ENCODE measurements at regions not wholly inside any gene's neighbourhood (a gene's known extent, or its start where the extent isn't known, plus 50 kb on each side); places are given as distances from the start of the nearest gene placed in this dataset.

GRCh38 chr10:71144824-71145223 lies 67.5 kb upstream of the UNC5B start:
- Histone ChIP-seq H3K27me3 (ENCODE audit: insufficient read depth, low read depth) (peaks cover 91% of the 10 kb centered on the region), H3F3A (ENCODE audit: insufficient read depth, low read depth) (no peaks in the 10 kb centered on the region), H3K9me3 (ENCODE audit: insufficient read depth, low read depth) (no peaks in the 10 kb centered on the region), H3K27ac (no peak overlapping the region), H3K4me1 (replicated peaks; ENCODE audit: insufficient read depth) (no peaks in the 10 kb centered on the region), H3K9me2 (ENCODE audit: insufficient read depth) (no peaks in the 10 kb centered on the region), H2AFZ (no peak overlapping the region), H3K36me3 (ENCODE audit: low read depth) (no peaks in the 10 kb centered on the region), H3K79me2 (ENCODE audit: low read depth) (no peaks in the 10 kb centered on the region), H3K4me3 (no peak overlapping the region), H3K4me2 (no peak overlapping the region), H4K20me1 (ENCODE audit: insufficient read depth) (no peaks in the 10 kb centered on the region)
- no TSS peak for BruUV-seq (replicated peaks)
- ChIA-PET CTCF (no interaction called here), POLR2A (ENCODE audit: unreplicated experiment) (no interaction called here)
- no peak for TF ChIP-seq CTCF (conservative IDR thresholded peaks at IDR 0.05)
- TF ChIP-seq EZH2 (IDR thresholded peaks at IDR 0.05; ENCODE audit: low read depth), result no peak
- intact Hi-C loops (cut with micrococcal nuclease; ENCODE audit: unreplicated experiment), result no loop called here
- no peak for DNase-seq

- TF ChIP-seq EZH2 (IDR thresholded peaks at IDR 0.05; ENCODE audit: low read depth) (no peak), CTCF (conservative IDR thresholded peaks at IDR 0.05) (no peak)
- no peak overlapping the region for H2AFZ ChIP-seq
- no peak for DNase-seq
- BruUV-seq (replicated peaks), result no TSS peak
- no peaks in the 10 kb centered on the region for H3K9me3 ChIP-seq (ENCODE audit: insufficient read depth, low read depth)
- intact Hi-C loops (cut with micrococcal nuclease; ENCODE audit: unreplicated experiment), result no loop called here
- H3F3A ChIP-seq (ENCODE audit: insufficient read depth, low read depth), result no peaks in the 10 kb centered on the region
- H3K36me3 ChIP-seq (ENCODE audit: low read depth), result no peaks in the 10 kb centered on the region
- ChIA-PET POLR2A (ENCODE audit: unreplicated experiment) (no interaction called here), CTCF (no interaction called here)
- no peak overlapping the region for H3K4me3 ChIP-seq
- H4K20me1 ChIP-seq (ENCODE audit: insufficient read depth), result no peaks in the 10 kb centered on the region
- H3K79me2 ChIP-seq (ENCODE audit: low read depth), result no peaks in the 10 kb centered on the region
- peaks cover 88% of the 10 kb centered on the region for H3K27me3 ChIP-seq (ENCODE audit: insufficient read depth, low read depth)
- H3K4me2 ChIP-seq, result no peak overlapping the region
- H3K9me2 ChIP-seq (ENCODE audit: insufficient read depth), result no peaks in the 10 kb centered on the region
- no peak overlapping the region for H3K27ac ChIP-seq
- H3K4me1 ChIP-seq (replicated peaks; ENCODE audit: insufficient read depth), result no peaks in the 10 kb centered on the region
Measured at GRCh38 chr10:71145352-71145945, 66.9 kb upstream of the UNC5B start.

GRCh38 chr10:71150796-71151195 lies 61.6 kb upstream of the UNC5B start:
- H3K27me3 ChIP-seq (ENCODE audit: insufficient read depth, low read depth), result peaks cover 75% of the 10 kb centered on the region
- no TSS peak for BruUV-seq (replicated peaks)
- H3K4me2 ChIP-seq, result no peak overlapping the region
- no peaks in the 10 kb centered on the region for H3K9me3 ChIP-seq (ENCODE audit: insufficient read depth, low read depth)
- TF ChIP-seq EZH2 (IDR thresholded peaks at IDR 0.05; ENCODE audit: low read depth) (no peak), CTCF (conservative IDR thresholded peaks at IDR 0.05) (no peak)
- no peaks in the 10 kb centered on the region for H3K36me3 ChIP-seq (ENCODE audit: low read depth)
- H2AFZ ChIP-seq, result no peak overlapping the region
- no peaks in the 10 kb centered on the region for H3K9me2 ChIP-seq (ENCODE audit: insufficient read depth)
- H3K27ac ChIP-seq, result no peak overlapping the region
- H3F3A ChIP-seq (ENCODE audit: insufficient read depth, low read depth), result no peaks in the 10 kb centered on the region
- intact Hi-C loops (cut with micrococcal nuclease; ENCODE audit: unreplicated experiment), result no loop called here
- POLR2A ChIA-PET (ENCODE audit: unreplicated experiment), result no interaction called here
- no peak overlapping the region for H3K4me3 ChIP-seq
- H4K20me1 ChIP-seq (ENCODE audit: insufficient read depth), result no peaks in the 10 kb centered on the region
- H3K4me1 ChIP-seq (replicated peaks; ENCODE audit: insufficient read depth), result no peaks in the 10 kb centered on the region
- H3K79me2 ChIP-seq (ENCODE audit: low read depth), result no peaks in the 10 kb centered on the region
- no peak for DNase-seq
- CTCF ChIA-PET, result no interaction called here
